ENCODE measurements at regions not wholly inside any gene's neighbourhood (a gene's known extent, or its start where the extent isn't known, plus 50 kb on each side); places are given as distances from the start of the nearest gene placed in this dataset.

- H3K4ac ChIP-seq (ENCODE audit: low read depth, low read length): no peak overlapping the region
- no peaks in the 10 kb centered on the region for H3K4me1 ChIP-seq (ENCODE audit: control insufficient read depth, insufficient read depth, low read length)
- H3K9ac ChIP-seq (ENCODE audit: low read depth, low read length): no peak overlapping the region
- no peak overlapping the region for H2AFZ ChIP-seq (replicated peaks; ENCODE audit: low read length, poor library complexity)
- H3K4me3 ChIP-seq (ENCODE audit: insufficient read depth, low read depth, low read length): no peak overlapping the region
- no peaks in the 10 kb centered on the region for H3K27me3 ChIP-seq (ENCODE audit: control insufficient read depth, insufficient read depth, low read length)
- H3K79me1 ChIP-seq (ENCODE audit: low read depth in 1 of 2, low read length in 2 of 2): no peaks in the 10 kb centered on the region
- ATAC-seq (ENCODE audit: low read depth) (no peak), DNase-seq (no peak)
- dilution Hi-C loops (cut with HindIII; ENCODE audit: low sequenced_read_pairs, unreplicated experiment) (no loop called here), intact Hi-C loops (cut with micrococcal nuclease) (no loop called here), in situ Hi-C loops (cut with MboI; ENCODE audit: low sequenced_read_pairs) (no loop called here)
- H4K5ac ChIP-seq (ENCODE audit: low read depth, low read length): no peak overlapping the region
- no peak for TF ChIP-seq CTCF (conservative IDR thresholded peaks at IDR 0.05; ENCODE audit: low read depth, low read length)
- no peak overlapping the region for H2BK5ac ChIP-seq (ENCODE audit: low read depth, low read length, poor library complexity, severe bottlenecking)
- no peaks in the 10 kb centered on the region for H3K9me1 ChIP-seq (ENCODE audit: insufficient read depth, low read length)
- no TSS peak for BruUV-seq (replicated peaks)
- H4K8ac ChIP-seq (ENCODE audit: low read depth in 2 of 2, low read length in 2 of 2): no peak overlapping the region
- no peak overlapping the region for H4K91ac ChIP-seq (ENCODE audit: insufficient read depth, low read depth, low read length)
- peaks cover 28% of the 10 kb centered on the region for H3K9me3 ChIP-seq (ENCODE audit: control insufficient read depth, insufficient read depth, low read length)
- H3K14ac ChIP-seq (replicated peaks; ENCODE audit: low read depth, low read length): no peak overlapping the region
- H2BK120ac ChIP-seq (ENCODE audit: low read depth, low read length): no peak overlapping the region
- H2BK15ac ChIP-seq (ENCODE audit: low read depth, low read length): no peak overlapping the region
- H2AK9ac ChIP-seq (replicated peaks; ENCODE audit: low read depth, low read length, poor library complexity): no peak overlapping the region
- 30% methylated on average over 2 of the region's 7 CpGs; no CpG with 5 or more reads in 1 of the 2 experiments for WGBS, 2 experiments (ENCODE audit: extremely low coverage in 2 of 2, insufficient read length in 1 of 2)
- H4K20me1 ChIP-seq (ENCODE audit: insufficient read depth, low read length): no peaks in the 10 kb centered on the region
- H3K27ac ChIP-seq (ENCODE audit: insufficient read depth, low read length): no peak overlapping the region
- H3K4me2 ChIP-seq (ENCODE audit: low read depth, low read length): no peak overlapping the region
- ChIA-PET POLR2A (ENCODE audit: unreplicated experiment) (no interaction called here), CTCF (no interaction called here)
- H3K18ac ChIP-seq (ENCODE audit: low read depth, low read length): no peak overlapping the region
- no peak overlapping the region for H3K56ac ChIP-seq (ENCODE audit: extremely low read depth, insufficient read depth, low read length)
- no peak overlapping the region for H2BK20ac ChIP-seq (ENCODE audit: low read depth, low read length)
- H3K36me3 ChIP-seq (ENCODE audit: control insufficient read depth, insufficient read depth, low read length): no peaks in the 10 kb centered on the region
- H3K23ac ChIP-seq (ENCODE audit: low read depth, low read length): no peak overlapping the region
- H2AK5ac ChIP-seq (ENCODE audit: low read depth, low read length): no peak overlapping the region
Observed at GRCh38 chr7:156209087-156209486, 396.8 kb upstream of the SHH start.
